Transverse colon (tissue), 3 donors: ENCODE measurements at regions not wholly inside any gene's neighbourhood (a gene's known extent, or its start where the extent isn't known, plus 50 kb on each side); places are given as distances from the start of the nearest gene placed in this dataset.

ENCODE experiments used
- CTCF ChIP-seq, 5 experiments: fragments of 200-600 bp in 3 of 5; fragments of 450-650 bp in 2 of 5; sonication (generic) in 3 of 5; IDR thresholded peaks; 1 replicate in 2 of 5; 2 replicates in 3 of 5; pipeline ENCODE4 v1.5.1; 2016 to 2017; ENCODE audit warnings: antibody characterized with exemption in 5 of 5, inconsistent platforms in 3 of 5, mild to moderate bottlenecking in 2 of 5, moderate library complexity in 1 of 5
- POLR2A ChIP-seq: fragments of 450-650 bp; IDR thresholded peaks from one replicate; pipeline ENCODE4 v1.6.1; 2016; ENCODE audit warnings: antibody characterized with exemption, mild to moderate bottlenecking, moderate library complexity

GRCh38 chr3:137845194-137845593 lies 81.1 kb downstream of the SOX14 start:
- TF ChIP-seq CTCF (IDR thresholded peaks at IDR 0.05) = no peak
- no peak for TF ChIP-seq POLR2A
